B cell (primary cell): ENCODE measurements at regions not wholly inside any gene's neighbourhood (a gene's known extent, or its start where the extent isn't known, plus 50 kb on each side); places are given as distances from the start of the nearest gene placed in this dataset.

ENCODE experiments used
- ATAC-seq: fragments of 200-7000 bp; cut with Tn5 transposase; one replicate; pipeline ENCODE4 v1.10.0; 2021; ENCODE audit warnings: low read depth, mild to moderate bottlenecking, moderate number of reproducible peaks, moderate library complexity
- CTCF ChIA-PET: fragments of 350-600 bp; sonication (Branson Sonifier 250); formaldehyde crosslinking; loops from one replicate; lab custom pipeline; 2021; ENCODE audit warnings: antibody characterized with exemption, inconsistent platforms; lab: Charles Lee
- POLR2A ChIA-PET: fragments of 350-600 bp; sonication (Branson Sonifier 250); formaldehyde crosslinking; loops from one replicate; lab custom pipeline; 2021; ENCODE audit warnings: antibody characterized with exemption; lab: Charles Lee
- DNase-seq: peaks from one replicate; pipeline ENCODE4 v3.0.0; 2013
- H2AFZ ChIP-seq: 2 replicates; pipeline ENCODE4 v1.6.1; 2012; ENCODE audit warnings: mild to moderate bottlenecking, low read depth, low read length; ENCODE audit not compliant: insufficient read depth, poor library complexity, severe bottlenecking
- H3K27ac ChIP-seq, 2 donors: 1 replicate in 1 of 2; 2 replicates in 1 of 2; pipeline ENCODE4 v1.5.1; 2012 to 2013; ENCODE audit warnings: low read length in 2 of 2, mild to moderate bottlenecking in 2 of 2, moderate library complexity in 1 of 2
- H3K27me3 ChIP-seq, 4 experiments: fragments of 200-600 bp in 1 of 4; sonication (generic) in 1 of 4; replicated peaks in 1 of 4; 1 replicate in 2 of 4; 2 replicates in 2 of 4; pipeline versions ENCODE4 v1.6.1 to v1.7.0; 2013 to 2016; ENCODE audit warnings: low read length in 3 of 4, mild to moderate bottlenecking in 2 of 4, mixed read lengths in 1 of 4, moderate library complexity in 1 of 4; ENCODE audit not compliant: insufficient read depth in 4 of 4, control insufficient read depth in 3 of 4; ENCODE audit errors: control extremely low read depth in 1 of 4
- H3K36me3 ChIP-seq, 2 experiments: replicated peaks in 1 of 2; 1 replicate in 1 of 2; 2 replicates in 1 of 2; pipeline versions ENCODE4 v1.6.1 to v1.7.1; 2013; ENCODE audit warnings: low read length in 1 of 2; ENCODE audit not compliant: insufficient read depth in 2 of 2, control insufficient read depth in 1 of 2; ENCODE audit errors: control extremely low read depth in 1 of 2, extremely low read depth in 1 of 2
- H3K4me1 ChIP-seq, 2 donors: fragments of 200-600 bp in 1 of 2; sonication (generic) in 1 of 2; 1 replicate in 1 of 2; 2 replicates in 1 of 2; pipeline versions ENCODE4 v1.5.1 to v1.6.1; 2013 to 2017; ENCODE audit warnings: low read length in 2 of 2; ENCODE audit not compliant: control insufficient read depth in 2 of 2, insufficient read depth in 2 of 2
- H3K4me2 ChIP-seq: replicated peaks from 2 replicates; pipeline ENCODE3; 2012; ENCODE audit warnings: mild to moderate bottlenecking, low read depth, low read length; ENCODE audit not compliant: poor library complexity, severe bottlenecking
- H3K4me3 ChIP-seq, 5 experiments: fragments of 200-600 bp in 1 of 5; sonication (generic) in 1 of 5; 1 replicate in 3 of 5; 2 replicates in 2 of 5; pipeline versions ENCODE4 v1.5.1 to v1.7.0; 2011 to 2016; ENCODE audit warnings: low read length in 4 of 5, mild to moderate bottlenecking in 4 of 5, low read depth in 2 of 5, control low read depth in 1 of 5, moderate library complexity in 1 of 5; ENCODE audit not compliant: insufficient read depth in 1 of 5; ENCODE audit errors: control extremely low read depth in 1 of 5, extremely low read depth in 1 of 5
- H3K79me2 ChIP-seq: fragments of 200-600 bp; sonication (generic); one replicate; pipeline ENCODE4 v1.6.0; 2016; ENCODE audit warnings: low read length; ENCODE audit not compliant: control insufficient read depth, insufficient read depth
- H3K9ac ChIP-seq: fragments of 200-600 bp; sonication (generic); 2 replicates; pipeline ENCODE4 v1.6.1; 2017; ENCODE audit warnings: mild to moderate bottlenecking, low read length, moderate library complexity
- H3K9me3 ChIP-seq, 3 donors: one replicate each; pipeline versions ENCODE4 v1.6.1 to v1.7.1; 2013; ENCODE audit warnings: low read length in 2 of 3; ENCODE audit not compliant: control insufficient read depth in 2 of 3, insufficient read depth in 1 of 3; ENCODE audit errors: control extremely low read depth in 1 of 3
- H4K20me1 ChIP-seq: 2 replicates; pipeline ENCODE4 v1.6.0; 2012; ENCODE audit warnings: mild to moderate bottlenecking, low read length; ENCODE audit not compliant: insufficient read depth, control insufficient read depth, poor library complexity, severe bottlenecking
- H3K27ac Mint-ChIP-seq: one replicate; pipeline ENCODE4 v1.8.0; 2021; ENCODE audit warnings: mixed read lengths
- H3K27me3 Mint-ChIP-seq: one replicate; pipeline ENCODE4 v1.8.0; 2021; ENCODE audit warnings: mixed read lengths
- H3K4me1 Mint-ChIP-seq: one replicate; pipeline ENCODE4 v1.8.0; 2021; ENCODE audit warnings: mixed read lengths
- H3K4me3 Mint-ChIP-seq: one replicate; pipeline ENCODE4 v1.8.0; 2021; ENCODE audit warnings: mixed read lengths
- H3K9me3 Mint-ChIP-seq: one replicate; pipeline ENCODE4 v1.8.0; 2022; ENCODE audit warnings: mixed read lengths; ENCODE audit not compliant: insufficient read depth
- CTCF ChIP-seq: fragments of 200-600 bp; IDR thresholded peaks from one replicate; pipeline ENCODE4 v1.8.0; 2022; ENCODE audit warnings: antibody characterized with exemption, mild to moderate bottlenecking
- EZH2 ChIP-seq: IDR thresholded peaks from 2 replicates; pipeline ENCODE4 v1.6.1; 2012; ENCODE audit warnings: borderline replicate concordance, low read depth, mild to moderate bottlenecking, moderate library complexity, low read length; ENCODE audit not compliant: insufficient read depth, poor library complexity, severe bottlenecking
- WGBS: methylation state at CpG from one replicate; pipeline ENCODE4 v1.1.5; 2013; ENCODE audit warnings: missing lambda C conversion rate; ENCODE audit not compliant: insufficient coverage; 5-methylcytosine and 5-hydroxymethylcytosine counted together
- intact Hi-C: fragments of 100-400 bp; cut with micrococcal nuclease; formaldehyde crosslinking; loops from one replicate; pipeline ENCODE4 v1.10.0; 2022

GRCh38 chr2:131419441-131419840, 55.5 kb upstream of the RAB6D start:
- H3K4me1 Mint-ChIP-seq: no peaks in the 10 kb centered on the region
- H3K79me2 ChIP-seq: no peaks in the 10 kb centered on the region
- H3K27ac ChIP-seq: no peak overlapping the region
- no peak for DNase-seq
- no peaks in the 10 kb centered on the region for H3K36me3 ChIP-seq
- peaks cover 50% of the 10 kb centered on the region for H3K27me3 Mint-ChIP-seq
- no peak overlapping the region for H2AFZ ChIP-seq
- H3K9me3 Mint-ChIP-seq: no peaks in the 10 kb centered on the region
- H4K20me1 ChIP-seq: no peaks in the 10 kb centered on the region
- no peak overlapping the region for H3K9ac ChIP-seq
- no peak overlapping the region for H3K4me3 Mint-ChIP-seq
- 50% methylated on average over 5 of the region's 10 CpGs for WGBS
- peaks cover 0 to 7% (median 2%) of the 10 kb centered on the region in 4 experiments for H3K27me3 ChIP-seq
- CTCF ChIA-PET: no interaction called here
- no peak overlapping the region for H3K27ac Mint-ChIP-seq
- no peaks in the 10 kb centered on the region for H3K4me1 ChIP-seq
- ATAC-seq: no peak
- TF ChIP-seq EZH2 (no peak), CTCF (no peak)
- no peak overlapping the region for H3K4me3 ChIP-seq
- POLR2A ChIA-PET: no interaction called here
- H3K9me3 ChIP-seq: no peaks in the 10 kb centered on the region
- intact Hi-C loops: loop anchor here (10.0 kb wide), 2 partner anchors 95 to 725 kb away; no protein-coding TSS in a partner anchor
- no peak overlapping the region for H3K4me2 ChIP-seq

- WGBS: 81% methylated on average over 8 of the region's 8 CpGs
- H3K27ac ChIP-seq: no peak overlapping the region
- H3K27me3 ChIP-seq: peaks cover 0 to 5% (median under 1%) of the 10 kb centered on the region in 4 experiments
- ATAC-seq: no peak
- no peaks in the 10 kb centered on the region for H3K4me1 ChIP-seq
- no peak overlapping the region for H3K9ac ChIP-seq
- peaks cover 42% of the 10 kb centered on the region for H3K27me3 Mint-ChIP-seq
- DNase-seq: no peak
- H3K36me3 ChIP-seq: no peaks in the 10 kb centered on the region
- no peaks in the 10 kb centered on the region for H3K9me3 ChIP-seq
- CTCF ChIA-PET: no interaction called here
- no peaks in the 10 kb centered on the region for H3K79me2 ChIP-seq
- H3K4me2 ChIP-seq: no peak overlapping the region
- no peak overlapping the region for H3K4me3 Mint-ChIP-seq
- intact Hi-C loops: loop anchor here (10.0 kb wide), 2 partner anchors 96 to 726 kb away; no protein-coding TSS in a partner anchor
- no peaks in the 10 kb centered on the region for H3K9me3 Mint-ChIP-seq
- no peak overlapping the region for H2AFZ ChIP-seq
- no peak overlapping the region for H3K27ac Mint-ChIP-seq
- TF ChIP-seq CTCF: no peak
- no peak for TF ChIP-seq EZH2
- no peak overlapping the region for H3K4me3 ChIP-seq
- POLR2A ChIA-PET: no interaction called here
- H4K20me1 ChIP-seq: no peaks in the 10 kb centered on the region
- no peaks in the 10 kb centered on the region for H3K4me1 Mint-ChIP-seq
Measured at GRCh38 chr2:131418625-131419024, 54.7 kb upstream of the RAB6D start.
